Smooth muscle cell (in vitro differentiated cells): ENCODE measurements at regions not wholly inside any gene's neighbourhood (a gene's known extent, or its start where the extent isn't known, plus 50 kb on each side); places are given as distances from the start of the nearest gene placed in this dataset.

ENCODE experiments used
- DNase-seq: peaks from one replicate; lab custom pipeline; 2025; ENCODE audit not compliant: unreplicated experiment; lab: John Stamatoyannopoulos, UW
- H2AFZ ChIP-seq: fragments of 200-600 bp; sonication (generic); 2 replicates; pipeline ENCODE4 v1.6.0; 2016; ENCODE audit warnings: antibody characterized with exemption, low read depth, mild to moderate bottlenecking
- H3F3A ChIP-seq: fragments of 200-600 bp; sonication (generic); 2 replicates; pipeline ENCODE4 v1.6.0; 2017; ENCODE audit warnings: antibody characterized with exemption, low read depth
- H3K27ac ChIP-seq: fragments of 200-600 bp; sonication (generic); 2 replicates; pipeline ENCODE4 v1.5.1; 2016; ENCODE audit warnings: low read depth, mild to moderate bottlenecking
- H3K27me3 ChIP-seq: fragments of 200-600 bp; sonication (generic); 2 replicates; pipeline ENCODE4 v1.6.1; 2016; ENCODE audit warnings: low read depth, mild to moderate bottlenecking
- H3K36me3 ChIP-seq: fragments of 200-600 bp; sonication (generic); 2 replicates; pipeline ENCODE4 v1.5.1; 2016; ENCODE audit warnings: low read depth
- H3K4me1 ChIP-seq: fragments of 200-600 bp; sonication (generic); 2 replicates; pipeline ENCODE4 v1.5.1; 2016; ENCODE audit warnings: low read depth
- H3K4me2 ChIP-seq: fragments of 200-600 bp; sonication (generic); 2 replicates; pipeline ENCODE4 v1.6.0; 2016; ENCODE audit warnings: mild to moderate bottlenecking
- H3K4me3 ChIP-seq: fragments of 200-600 bp; sonication (generic); 2 replicates; pipeline ENCODE4 v1.5.1; 2016; ENCODE audit warnings: mild to moderate bottlenecking
- H3K79me2 ChIP-seq: fragments of 200-600 bp; sonication (generic); 2 replicates; pipeline ENCODE4 v1.6.0; 2016; ENCODE audit warnings: low read depth, mild to moderate bottlenecking
- H3K9ac ChIP-seq: fragments of 200-600 bp; sonication (generic); 2 replicates; pipeline ENCODE4 v1.6.0; 2016; ENCODE audit warnings: low read depth
- H3K9me3 ChIP-seq: fragments of 200-600 bp; sonication (generic); replicated peaks from 2 replicates; pipeline ENCODE4 v1.5.1; 2016; ENCODE audit warnings: low read depth
- H4K20me1 ChIP-seq: fragments of 200-600 bp; sonication (generic); 2 replicates; pipeline ENCODE4 v1.6.0; 2016; ENCODE audit warnings: low read depth
- WGBS: methylation state at CpG from one replicate; pipeline ENCODE4 v1.1.7; 2016; ENCODE audit warnings: low lambda C conversion rate; 5-methylcytosine and 5-hydroxymethylcytosine counted together
- TF ChIP-seq, protein P1 (sequence below): fragments of 200-600 bp; sonication (generic); IDR thresholded peaks from 2 replicates; pipeline ENCODE4 v1.5.1; 2017; ENCODE audit warnings: borderline replicate concordance, mild to moderate bottlenecking, antibody characterized with exemption; ENCODE audit not compliant: insufficient read depth, poor library complexity, severe bottlenecking

DNA sequence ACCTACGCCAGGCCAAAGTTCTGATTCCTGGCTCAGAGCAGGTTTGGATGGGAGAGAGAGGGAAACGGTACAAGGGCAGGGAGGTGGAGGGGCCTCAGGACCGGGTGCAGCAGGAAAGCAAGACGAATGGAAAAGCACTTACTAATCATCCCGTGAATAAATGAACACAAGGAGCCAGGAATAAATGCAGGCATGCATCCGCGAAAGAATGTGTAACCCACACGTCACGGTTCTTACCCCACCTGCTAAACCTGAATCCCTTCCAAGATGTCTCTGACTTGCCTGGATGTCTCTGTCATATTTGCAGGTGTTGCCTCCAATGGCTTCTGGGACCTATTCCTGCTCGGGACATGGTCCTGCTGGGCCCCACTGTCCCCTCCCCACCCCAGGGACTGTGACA is 335.2 kb upstream of the RNF32 start:
- Histone ChIP-seq H3K4me3 (no peak overlapping the region), H3K27ac (no peak overlapping the region), H3K27me3 (no peaks in the 10 kb centered on the region), H3K36me3 (no peaks in the 10 kb centered on the region), H3F3A (no peaks in the 10 kb centered on the region), H3K4me1 (no peaks in the 10 kb centered on the region), H3K79me2 (no peaks in the 10 kb centered on the region), H4K20me1 (no peaks in the 10 kb centered on the region), H3K9me3 (no peaks in the 10 kb centered on the region), H2AFZ (no peak overlapping the region), H3K4me2 (no peak overlapping the region), H3K9ac (no peak overlapping the region)
- no peak for DNase-seq
- TF ChIP-seq, protein P1, sequence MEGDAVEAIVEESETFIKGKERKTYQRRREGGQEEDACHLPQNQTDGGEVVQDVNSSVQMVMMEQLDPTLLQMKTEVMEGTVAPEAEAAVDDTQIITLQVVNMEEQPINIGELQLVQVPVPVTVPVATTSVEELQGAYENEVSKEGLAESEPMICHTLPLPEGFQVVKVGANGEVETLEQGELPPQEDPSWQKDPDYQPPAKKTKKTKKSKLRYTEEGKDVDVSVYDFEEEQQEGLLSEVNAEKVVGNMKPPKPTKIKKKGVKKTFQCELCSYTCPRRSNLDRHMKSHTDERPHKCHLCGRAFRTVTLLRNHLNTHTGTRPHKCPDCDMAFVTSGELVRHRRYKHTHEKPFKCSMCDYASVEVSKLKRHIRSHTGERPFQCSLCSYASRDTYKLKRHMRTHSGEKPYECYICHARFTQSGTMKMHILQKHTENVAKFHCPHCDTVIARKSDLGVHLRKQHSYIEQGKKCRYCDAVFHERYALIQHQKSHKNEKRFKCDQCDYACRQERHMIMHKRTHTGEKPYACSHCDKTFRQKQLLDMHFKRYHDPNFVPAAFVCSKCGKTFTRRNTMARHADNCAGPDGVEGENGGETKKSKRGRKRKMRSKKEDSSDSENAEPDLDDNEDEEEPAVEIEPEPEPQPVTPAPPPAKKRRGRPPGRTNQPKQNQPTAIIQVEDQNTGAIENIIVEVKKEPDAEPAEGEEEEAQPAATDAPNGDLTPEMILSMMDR, result no peak
- 79% methylated on average over 10 of the region's 10 CpGs for WGBS

DNA sequence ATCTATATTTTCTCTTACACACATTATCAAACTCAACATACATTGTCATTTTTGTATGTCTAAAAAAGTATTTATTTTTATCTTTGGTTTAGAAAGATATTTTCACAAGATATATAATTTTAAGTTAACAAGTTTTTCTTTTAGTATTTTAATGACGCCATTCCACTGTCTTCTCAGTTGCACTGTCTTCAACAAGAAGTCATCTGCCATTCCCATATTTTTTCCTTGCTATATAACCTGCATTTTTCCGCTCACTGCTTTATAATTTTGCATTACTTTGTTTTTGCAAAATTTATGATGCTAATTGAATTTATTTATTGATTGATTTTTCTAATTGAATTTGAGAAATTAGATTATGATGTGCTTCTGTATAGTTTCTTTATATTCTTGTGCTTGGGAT is 357.8 kb upstream of the RNF32 start:
- H4K20me1 ChIP-seq, result no peaks in the 10 kb centered on the region
- no peak overlapping the region for H2AFZ ChIP-seq
- H3K4me2 ChIP-seq, result no peak overlapping the region
- no peaks in the 10 kb centered on the region for H3K9me3 ChIP-seq
- H3F3A ChIP-seq, result no peaks in the 10 kb centered on the region
- TF ChIP-seq, protein P1, result no peak
- WGBS, result 86% methylated on average over 2 of the region's 2 CpGs
- H3K4me1 ChIP-seq, result no peaks in the 10 kb centered on the region
- no peaks in the 10 kb centered on the region for H3K27me3 ChIP-seq
- H3K4me3 ChIP-seq, result no peak overlapping the region
- no peaks in the 10 kb centered on the region for H3K36me3 ChIP-seq
- DNase-seq, result no peak
- H3K79me2 ChIP-seq, result no peaks in the 10 kb centered on the region
- H3K27ac ChIP-seq, result no peak overlapping the region
- no peak overlapping the region for H3K9ac ChIP-seq

DNA sequence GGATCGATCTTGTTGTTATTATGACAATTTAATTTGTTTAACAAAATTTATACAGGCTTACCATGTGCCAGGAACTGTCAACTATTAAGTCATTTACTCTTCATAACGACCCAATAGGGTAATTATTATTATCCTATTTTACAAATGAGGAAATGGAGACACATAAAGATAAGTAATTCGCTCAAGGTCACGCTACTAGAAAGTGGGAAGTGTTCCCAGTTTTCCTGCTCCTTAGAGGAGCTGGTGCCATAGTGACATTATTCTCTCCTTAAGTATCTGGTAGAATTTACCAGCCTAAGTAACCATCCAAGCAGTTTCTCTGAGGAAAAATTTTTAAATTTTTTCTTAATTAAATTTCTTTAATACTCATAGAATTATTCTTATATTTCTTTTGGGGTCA is 360.9 kb upstream of the RNF32 start:
- no peak overlapping the region for H3K4me2 ChIP-seq
- no peaks in the 10 kb centered on the region for H3K79me2 ChIP-seq
- H3K27me3 ChIP-seq, result no peaks in the 10 kb centered on the region
- DNase-seq, result no peak
- no peak overlapping the region for H2AFZ ChIP-seq
- no peaks in the 10 kb centered on the region for H4K20me1 ChIP-seq
- whole genome bisulfite sequencing, result 78% methylated on average over 4 of the region's 4 CpGs
- no peaks in the 10 kb centered on the region for H3K36me3 ChIP-seq
- H3K27ac ChIP-seq, result no peak overlapping the region
- H3K4me3 ChIP-seq, result no peak overlapping the region
- H3K4me1 ChIP-seq, result no peaks in the 10 kb centered on the region
- TF ChIP-seq, protein P1, result no peak
- no peaks in the 10 kb centered on the region for H3F3A ChIP-seq
- H3K9ac ChIP-seq, result no peak overlapping the region
- H3K9me3 ChIP-seq, result no peaks in the 10 kb centered on the region

DNA sequence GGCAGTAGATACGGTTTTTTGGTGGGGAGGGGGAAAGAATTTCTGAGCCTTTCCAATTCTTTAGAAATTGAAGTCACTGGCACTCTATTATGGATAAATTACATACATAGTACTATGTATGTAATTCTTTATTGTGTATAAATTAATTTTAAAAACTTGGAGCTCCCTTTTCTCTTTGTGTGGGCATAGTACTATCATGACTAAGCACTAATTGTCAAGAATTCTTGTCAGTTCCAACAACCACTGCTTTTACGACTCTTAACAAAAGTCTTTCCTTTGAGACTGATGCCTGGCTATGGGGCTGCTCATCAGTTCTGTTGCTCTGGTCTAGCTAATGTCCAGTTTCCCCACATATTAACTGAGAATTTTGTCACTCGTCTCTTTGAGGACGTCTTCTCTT is 365.3 kb upstream of the RNF32 start:
- no peak for DNase-seq
- Histone ChIP-seq H3K9ac (no peak overlapping the region), H3K36me3 (no peaks in the 10 kb centered on the region), H3K9me3 (no peaks in the 10 kb centered on the region), H3K79me2 (no peaks in the 10 kb centered on the region), H3F3A (no peaks in the 10 kb centered on the region), H3K4me2 (no peak overlapping the region), H4K20me1 (no peaks in the 10 kb centered on the region), H3K4me1 (no peaks in the 10 kb centered on the region), H2AFZ (no peak overlapping the region), H3K27ac (no peak overlapping the region), H3K4me3 (no peak overlapping the region), H3K27me3 (no peaks in the 10 kb centered on the region)
- TF ChIP-seq, protein P1, result no peak
- WGBS, result 67% methylated on average over 4 of the region's 4 CpGs
